Chondrocyte (in vitro differentiated cells): ENCODE measurements at regions not wholly inside any gene's neighbourhood (a gene's known extent, or its start where the extent isn't known, plus 50 kb on each side); places are given as distances from the start of the nearest gene placed in this dataset.

ENCODE experiments used
- DNase-seq: peaks from one replicate; pipeline ENCODE4 v3.0.0; 2021; ENCODE audit warnings: mixed read lengths, low spot score
- H3K27ac Mint-ChIP-seq: one replicate; pipeline ENCODE4 v1.8.0; 2021; ENCODE audit warnings: mild to moderate bottlenecking, moderate library complexity, mixed read lengths; ENCODE audit not compliant: unreplicated experiment
- H3K27me3 Mint-ChIP-seq: 2 replicates; pipeline ENCODE4 v1.8.0; 2021; ENCODE audit warnings: low read depth, mixed read lengths
- H3K36me3 Mint-ChIP-seq: 2 replicates; pipeline ENCODE4 v1.8.0; 2021; ENCODE audit warnings: low read depth, mixed read lengths
- H3K4me1 Mint-ChIP-seq: 2 replicates; pipeline ENCODE4 v1.8.0; 2021; ENCODE audit warnings: low read depth, mild to moderate bottlenecking, mixed read lengths
- H3K4me3 Mint-ChIP-seq: one replicate; pipeline ENCODE4 v1.8.0; 2021; ENCODE audit warnings: mild to moderate bottlenecking, moderate library complexity, mixed read lengths; ENCODE audit not compliant: unreplicated experiment
- H3K9me3 Mint-ChIP-seq: 2 replicates; pipeline ENCODE4 v1.8.0; 2021; ENCODE audit warnings: low read depth, mixed read lengths
- CTCF ChIP-seq: fragments of 200-600 bp; sonication (generic); IDR thresholded peaks from 2 replicates; pipeline ENCODE4 v1.5.0; 2021; ENCODE audit warnings: antibody characterized with exemption, mild to moderate bottlenecking, moderate library complexity

- Mint-ChIP-seq H3K9me3 (peaks cover 41% of the 10 kb centered on the region), H3K4me3 (no peak overlapping the region), H3K27me3 (peaks cover 18% of the 10 kb centered on the region), H3K27ac (no peak overlapping the region), H3K36me3 (peaks cover 10% of the 10 kb centered on the region), H3K4me1 (peaks cover 8% of the 10 kb centered on the region)
- DNase-seq: no peak
- TF ChIP-seq CTCF: no peak
These were observed 208.5 kb upstream of the PDE10A start for GRCh38 chr6:165871571-165871970.

DNA sequence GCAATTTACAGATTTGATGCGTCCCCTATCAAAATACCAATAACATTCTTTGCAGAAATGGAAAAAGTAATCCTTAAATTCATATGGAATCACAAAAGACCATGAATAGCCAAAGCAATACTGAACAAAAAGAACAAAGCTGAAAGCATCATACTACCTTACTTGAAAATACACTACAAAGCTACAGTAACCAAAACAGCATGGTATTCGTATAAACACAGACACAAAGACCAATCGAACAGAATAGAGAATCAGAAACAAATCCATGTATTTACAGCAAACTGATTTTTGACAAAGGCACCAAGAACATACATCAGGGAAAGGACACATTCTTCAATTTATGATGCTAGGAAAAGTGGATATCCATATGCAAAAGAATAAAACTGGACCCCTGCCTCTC is 206.5 kb upstream of the PDE10A start:
- peaks cover 59% of the 10 kb centered on the region for H3K9me3 Mint-ChIP-seq
- H3K4me1 Mint-ChIP-seq: peaks cover 6% of the 10 kb centered on the region

GRCh38 chr6:165864925-165865324 is 201.9 kb upstream of the PDE10A start:
- H3K4me1 Mint-ChIP-seq: peaks cover 2% of the 10 kb centered on the region
- no peak overlapping the region for H3K4me3 Mint-ChIP-seq
- TF ChIP-seq CTCF: no peak
- peaks cover 49% of the 10 kb centered on the region for H3K9me3 Mint-ChIP-seq
- H3K27ac Mint-ChIP-seq: no peak overlapping the region
- peaks cover 17% of the 10 kb centered on the region for H3K27me3 Mint-ChIP-seq
- DNase-seq: no peak
- peaks cover 16% of the 10 kb centered on the region for H3K36me3 Mint-ChIP-seq

More for the DNA sequence above, 206.5 kb upstream of the PDE10A start:
- Mint-ChIP-seq H3K36me3 (peaks cover 18% of the 10 kb centered on the region), H3K27me3 (peaks cover 13% of the 10 kb centered on the region), H3K4me3 (no peak overlapping the region), H3K27ac (no peak overlapping the region)
- DNase-seq: no peak
- no peak for TF ChIP-seq CTCF

- H3K27me3 Mint-ChIP-seq: peaks cover 17% of the 10 kb centered on the region
- H3K9me3 Mint-ChIP-seq: peaks cover 42% of the 10 kb centered on the region
- DNase-seq: no peak
- H3K36me3 Mint-ChIP-seq: peaks cover 12% of the 10 kb centered on the region
- no peak overlapping the region for H3K4me3 Mint-ChIP-seq
- H3K4me1 Mint-ChIP-seq: no peaks in the 10 kb centered on the region
- no peak for TF ChIP-seq CTCF
- no peak overlapping the region for H3K27ac Mint-ChIP-seq
These were observed 201.2 kb upstream of the PDE10A start for GRCh38 chr6:165864218-165864617.

DNA sequence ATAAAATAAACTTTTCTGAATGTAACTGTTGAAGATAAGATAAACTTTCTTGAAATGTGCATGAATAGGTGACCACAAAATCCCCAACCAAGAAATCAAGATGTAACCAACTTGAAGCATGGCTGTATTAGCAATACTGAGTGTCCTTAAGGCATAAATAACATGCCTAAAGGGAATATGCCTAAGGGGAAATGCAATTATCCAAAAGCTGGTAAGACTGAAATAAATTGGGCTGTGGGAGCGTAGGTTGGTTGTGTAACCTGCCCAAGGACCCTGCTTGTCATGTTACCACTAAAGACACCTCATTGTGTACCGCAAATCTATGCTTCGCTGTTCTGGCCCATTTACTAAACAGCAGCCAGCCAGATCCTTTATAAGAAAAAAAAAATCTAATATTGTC is 200.8 kb upstream of the PDE10A start:
- Mint-ChIP-seq H3K27ac (no peak overlapping the region), H3K4me3 (no peak overlapping the region), H3K4me1 (no peaks in the 10 kb centered on the region), H3K9me3 (peaks cover 38% of the 10 kb centered on the region), H3K36me3 (peaks cover 12% of the 10 kb centered on the region), H3K27me3 (peaks cover 17% of the 10 kb centered on the region)
- no peak for DNase-seq
- no peak for TF ChIP-seq CTCF
